ENCODE measurements at regions not wholly inside any gene's neighbourhood (a gene's known extent, or its start where the extent isn't known, plus 50 kb on each side); places are given as distances from the start of the nearest gene placed in this dataset.

- TF ChIP-seq POLR2A (IDR thresholded peaks at IDR 0.05) (no peak), EP300 (IDR thresholded peaks at IDR 0.05) (no peak)
- TF ChIP-seq, protein P1, sequence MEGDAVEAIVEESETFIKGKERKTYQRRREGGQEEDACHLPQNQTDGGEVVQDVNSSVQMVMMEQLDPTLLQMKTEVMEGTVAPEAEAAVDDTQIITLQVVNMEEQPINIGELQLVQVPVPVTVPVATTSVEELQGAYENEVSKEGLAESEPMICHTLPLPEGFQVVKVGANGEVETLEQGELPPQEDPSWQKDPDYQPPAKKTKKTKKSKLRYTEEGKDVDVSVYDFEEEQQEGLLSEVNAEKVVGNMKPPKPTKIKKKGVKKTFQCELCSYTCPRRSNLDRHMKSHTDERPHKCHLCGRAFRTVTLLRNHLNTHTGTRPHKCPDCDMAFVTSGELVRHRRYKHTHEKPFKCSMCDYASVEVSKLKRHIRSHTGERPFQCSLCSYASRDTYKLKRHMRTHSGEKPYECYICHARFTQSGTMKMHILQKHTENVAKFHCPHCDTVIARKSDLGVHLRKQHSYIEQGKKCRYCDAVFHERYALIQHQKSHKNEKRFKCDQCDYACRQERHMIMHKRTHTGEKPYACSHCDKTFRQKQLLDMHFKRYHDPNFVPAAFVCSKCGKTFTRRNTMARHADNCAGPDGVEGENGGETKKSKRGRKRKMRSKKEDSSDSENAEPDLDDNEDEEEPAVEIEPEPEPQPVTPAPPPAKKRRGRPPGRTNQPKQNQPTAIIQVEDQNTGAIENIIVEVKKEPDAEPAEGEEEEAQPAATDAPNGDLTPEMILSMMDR (IDR thresholded peaks at IDR 0.05): no peak
Observed at GRCh38 chr18:76570856-76571255, 75.8 kb upstream of the ZNF516 start.
